HCT116 (cell line): ENCODE measurements at regions not wholly inside any gene's neighbourhood (a gene's known extent, or its start where the extent isn't known, plus 50 kb on each side); places are given as distances from the start of the nearest gene placed in this dataset.

Experiments used
- EGR1 ChIP-seq: IDR thresholded peaks from 2 replicates; pipeline ENCODE4 v1.6.1; 2012; ENCODE audit warnings: low read depth
- EZH2 ChIP-seq: fragments of 200-600 bp; sonication (generic); IDR thresholded peaks from 2 replicates; pipeline ENCODE4 v1.6.1; 2017; ENCODE audit warnings: antibody characterized with exemption, mixed run types
- EZH2phosphoT487 ChIP-seq: fragments of 200-600 bp; IDR thresholded peaks from 2 replicates; pipeline ENCODE4 v1.6.1; 2018; ENCODE audit warnings: antibody characterized with exemption, borderline replicate concordance
- FOSL1 ChIP-seq: IDR thresholded peaks from 2 replicates; pipeline ENCODE4 v1.6.1; 2012; ENCODE audit warnings: low read depth
- JUND ChIP-seq: IDR thresholded peaks from 2 replicates; pipeline ENCODE4 v1.6.1; 2012
- POLR2A ChIP-seq: IDR thresholded peaks from 2 replicates; pipeline ENCODE4 v1.7.0; 2011; ENCODE audit warnings: borderline replicate concordance; ENCODE audit not compliant: insufficient read depth, insufficient read length; ENCODE audit errors: extremely low read depth
- POLR2AphosphoS5 ChIP-seq: IDR thresholded peaks from 2 replicates; pipeline ENCODE4 v1.6.1; 2011; ENCODE audit warnings: mild to moderate bottlenecking, low read depth, low read length, moderate library complexity
- REST ChIP-seq: IDR thresholded peaks from 2 replicates; pipeline ENCODE4 v1.6.1; 2012; ENCODE audit warnings: low read depth
- SP1 ChIP-seq: IDR thresholded peaks from 2 replicates; pipeline ENCODE4 v1.6.1; 2012; ENCODE audit warnings: low read depth
- YY1 ChIP-seq: IDR thresholded peaks from 2 replicates; pipeline ENCODE4 v1.6.1; 2011; ENCODE audit warnings: low read length, low read depth, moderate library complexity, mild to moderate bottlenecking; ENCODE audit not compliant: insufficient replicate concordance; ENCODE audit errors: extremely low read depth
- TF ChIP-seq, protein P1 (sequence below), 3 experiments: fragments of 200-600 bp in 1 of 3; sonication (generic) in 1 of 3; IDR thresholded peaks in 2 of 3; conservative IDR thresholded peaks in 1 of 3; 2 replicates each; pipeline ENCODE4 v1.5.1; 2012 to 2017; ENCODE audit warnings: low read depth in 2 of 3, low read length in 2 of 3, antibody characterized with exemption in 1 of 3, borderline replicate concordance in 1 of 3, control low read depth in 1 of 3, mild to moderate bottlenecking in 1 of 3, mixed read lengths in 1 of 3, mixed run types in 1 of 3, moderate library complexity in 1 of 3; ENCODE audit not compliant: insufficient read depth in 1 of 3

DNA sequence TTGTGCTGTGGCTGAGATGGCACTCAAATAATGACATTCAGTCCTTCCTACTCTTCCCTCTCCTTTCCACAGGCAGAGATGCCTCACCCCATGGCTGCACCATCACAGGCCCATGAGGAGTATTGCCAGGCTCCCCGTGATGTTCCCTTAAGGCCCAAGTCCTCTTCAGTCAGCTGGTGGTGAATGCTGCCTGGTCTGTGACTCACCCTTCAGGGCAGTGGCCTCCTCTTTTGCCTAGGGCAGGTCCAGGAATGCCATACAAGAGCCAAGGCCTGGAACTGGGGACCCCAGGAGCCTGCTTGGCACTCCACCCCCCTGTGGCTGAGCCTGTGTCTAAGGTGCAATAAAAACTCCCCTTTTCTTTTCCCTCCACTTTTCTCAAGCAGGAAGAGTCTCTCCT, 144.2 kb upstream of the GEMIN8 start:
- TF ChIP-seq POLR2A: no peak
- no peak for TF ChIP-seq EGR1
- TF ChIP-seq, protein P1, sequence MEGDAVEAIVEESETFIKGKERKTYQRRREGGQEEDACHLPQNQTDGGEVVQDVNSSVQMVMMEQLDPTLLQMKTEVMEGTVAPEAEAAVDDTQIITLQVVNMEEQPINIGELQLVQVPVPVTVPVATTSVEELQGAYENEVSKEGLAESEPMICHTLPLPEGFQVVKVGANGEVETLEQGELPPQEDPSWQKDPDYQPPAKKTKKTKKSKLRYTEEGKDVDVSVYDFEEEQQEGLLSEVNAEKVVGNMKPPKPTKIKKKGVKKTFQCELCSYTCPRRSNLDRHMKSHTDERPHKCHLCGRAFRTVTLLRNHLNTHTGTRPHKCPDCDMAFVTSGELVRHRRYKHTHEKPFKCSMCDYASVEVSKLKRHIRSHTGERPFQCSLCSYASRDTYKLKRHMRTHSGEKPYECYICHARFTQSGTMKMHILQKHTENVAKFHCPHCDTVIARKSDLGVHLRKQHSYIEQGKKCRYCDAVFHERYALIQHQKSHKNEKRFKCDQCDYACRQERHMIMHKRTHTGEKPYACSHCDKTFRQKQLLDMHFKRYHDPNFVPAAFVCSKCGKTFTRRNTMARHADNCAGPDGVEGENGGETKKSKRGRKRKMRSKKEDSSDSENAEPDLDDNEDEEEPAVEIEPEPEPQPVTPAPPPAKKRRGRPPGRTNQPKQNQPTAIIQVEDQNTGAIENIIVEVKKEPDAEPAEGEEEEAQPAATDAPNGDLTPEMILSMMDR (IDR thresholded peaks at IDR 0.05 in 2 of 3, conservative IDR thresholded peaks at IDR 0.05 in 1 of 3; ENCODE audit: borderline replicate concordance in 1 of 3, insufficient read depth in 1 of 3, low read depth in 2 of 3, low read length in 2 of 3): no peak
- no peak for TF ChIP-seq SP1
- TF ChIP-seq POLR2AphosphoS5: no peak
- TF ChIP-seq YY1: no peak
- TF ChIP-seq JUND: no peak
- no peak for TF ChIP-seq REST
- TF ChIP-seq EZH2: no peak
- TF ChIP-seq EZH2phosphoT487: no peak
- no peak for TF ChIP-seq FOSL1
